ENCODE measurements at regions not wholly inside any gene's neighbourhood (a gene's known extent, or its start where the extent isn't known, plus 50 kb on each side); places are given as distances from the start of the nearest gene placed in this dataset.

DNA sequence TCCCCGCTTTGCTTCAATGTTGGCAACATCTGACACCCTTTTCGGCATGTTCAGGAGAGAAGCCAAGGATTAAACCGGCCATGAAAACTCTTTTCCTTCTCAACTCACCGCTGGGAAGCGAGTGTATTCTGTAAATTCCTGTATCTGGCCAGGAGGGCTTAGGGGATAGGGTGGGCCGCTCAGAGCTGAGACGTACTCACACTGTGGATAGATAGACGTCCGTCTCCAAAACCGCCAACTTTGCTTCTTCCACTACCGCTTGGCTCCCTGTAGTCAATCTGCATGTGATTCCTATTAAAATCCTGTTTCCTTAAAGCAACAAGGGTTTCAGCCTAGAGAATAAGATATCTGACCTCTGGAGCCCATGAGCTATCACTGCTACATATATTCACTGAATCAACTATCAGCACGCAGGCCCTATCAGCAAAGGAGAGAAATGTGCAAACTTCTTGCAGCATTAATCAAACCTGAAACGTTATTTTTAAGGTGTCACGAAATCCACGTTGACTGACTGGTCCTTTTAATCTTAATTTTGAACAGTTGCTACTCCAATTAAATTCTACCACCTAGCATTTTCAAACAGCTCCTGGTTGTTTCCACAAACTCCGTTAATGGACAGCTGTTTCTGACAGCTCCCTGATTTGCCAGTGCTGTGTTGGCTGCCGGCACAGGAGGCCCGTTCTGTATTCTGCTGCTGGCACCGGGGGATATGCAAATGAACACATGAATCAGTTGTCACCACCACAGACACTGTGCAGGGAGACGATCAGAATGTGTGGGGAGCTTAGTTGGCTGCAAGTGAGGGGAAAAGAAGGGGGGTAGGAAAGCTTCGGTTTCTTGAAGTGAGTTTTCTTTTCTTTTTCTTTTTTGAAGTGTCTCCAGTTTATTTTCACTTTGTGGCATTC lies 438.9 kb upstream of the ARRDC4 start:
- H3K4me3 ChIP-seq (replicated peaks; ENCODE audit: low read depth, low read length): no peak overlapping the region
- TF ChIP-seq, protein P1, sequence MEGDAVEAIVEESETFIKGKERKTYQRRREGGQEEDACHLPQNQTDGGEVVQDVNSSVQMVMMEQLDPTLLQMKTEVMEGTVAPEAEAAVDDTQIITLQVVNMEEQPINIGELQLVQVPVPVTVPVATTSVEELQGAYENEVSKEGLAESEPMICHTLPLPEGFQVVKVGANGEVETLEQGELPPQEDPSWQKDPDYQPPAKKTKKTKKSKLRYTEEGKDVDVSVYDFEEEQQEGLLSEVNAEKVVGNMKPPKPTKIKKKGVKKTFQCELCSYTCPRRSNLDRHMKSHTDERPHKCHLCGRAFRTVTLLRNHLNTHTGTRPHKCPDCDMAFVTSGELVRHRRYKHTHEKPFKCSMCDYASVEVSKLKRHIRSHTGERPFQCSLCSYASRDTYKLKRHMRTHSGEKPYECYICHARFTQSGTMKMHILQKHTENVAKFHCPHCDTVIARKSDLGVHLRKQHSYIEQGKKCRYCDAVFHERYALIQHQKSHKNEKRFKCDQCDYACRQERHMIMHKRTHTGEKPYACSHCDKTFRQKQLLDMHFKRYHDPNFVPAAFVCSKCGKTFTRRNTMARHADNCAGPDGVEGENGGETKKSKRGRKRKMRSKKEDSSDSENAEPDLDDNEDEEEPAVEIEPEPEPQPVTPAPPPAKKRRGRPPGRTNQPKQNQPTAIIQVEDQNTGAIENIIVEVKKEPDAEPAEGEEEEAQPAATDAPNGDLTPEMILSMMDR (IDR thresholded peaks at IDR 0.05; ENCODE audit: low read depth, low read length, missing control alignments): no peak
- no peak for DNase-seq (ENCODE audit: extremely low read depth, low read depth)

DNA sequence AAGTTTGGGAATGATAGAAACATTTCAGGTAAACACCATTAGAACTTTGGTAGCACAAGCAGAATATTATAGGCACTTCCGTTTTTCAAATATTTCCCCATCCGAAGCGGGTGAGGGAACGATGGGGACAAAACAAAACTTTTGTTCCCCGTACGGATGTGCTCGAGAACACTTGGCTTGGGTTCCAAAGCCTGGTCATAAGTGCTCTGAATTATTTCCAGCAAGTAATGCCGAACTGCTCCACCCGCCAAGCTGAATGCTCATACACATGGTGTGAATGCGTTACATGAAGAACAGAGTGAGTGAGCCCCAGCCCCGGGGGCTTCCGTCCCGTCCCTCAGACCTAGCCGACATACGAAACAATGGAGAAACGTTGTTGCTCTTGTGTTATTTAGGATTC lies 438.2 kb upstream of the ARRDC4 start:
- no peak overlapping the region for H3K4me3 ChIP-seq (replicated peaks; ENCODE audit: low read depth, low read length)
- DNase-seq (ENCODE audit: extremely low read depth, low read depth): no peak
- TF ChIP-seq, protein P1 (IDR thresholded peaks at IDR 0.05; ENCODE audit: low read depth, low read length, missing control alignments): no peak

DNA sequence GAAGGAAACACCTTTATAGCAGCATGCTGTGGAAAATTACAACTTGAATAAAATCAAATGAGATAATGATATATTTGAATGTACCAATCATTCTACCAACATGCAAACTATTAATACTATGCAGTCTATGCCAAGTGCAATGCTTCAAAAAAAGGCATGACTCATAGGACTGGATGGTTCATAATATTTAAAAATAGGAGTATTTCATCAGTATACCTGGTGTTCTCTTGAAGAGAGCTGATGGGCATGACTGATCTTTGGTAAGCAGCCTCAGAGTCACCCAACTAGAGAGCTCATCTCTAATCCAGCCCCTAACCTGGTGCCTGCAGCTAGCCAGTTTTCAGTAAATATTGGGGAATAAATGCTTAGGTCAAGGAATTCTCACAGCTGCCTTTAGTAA lies 434.7 kb upstream of the ARRDC4 start:
- DNase-seq (ENCODE audit: extremely low read depth, low read depth): no peak
- TF ChIP-seq, protein P1 (IDR thresholded peaks at IDR 0.05; ENCODE audit: low read depth, low read length, missing control alignments): no peak
- no peak overlapping the region for H3K4me3 ChIP-seq (replicated peaks; ENCODE audit: low read depth, low read length)

DNA sequence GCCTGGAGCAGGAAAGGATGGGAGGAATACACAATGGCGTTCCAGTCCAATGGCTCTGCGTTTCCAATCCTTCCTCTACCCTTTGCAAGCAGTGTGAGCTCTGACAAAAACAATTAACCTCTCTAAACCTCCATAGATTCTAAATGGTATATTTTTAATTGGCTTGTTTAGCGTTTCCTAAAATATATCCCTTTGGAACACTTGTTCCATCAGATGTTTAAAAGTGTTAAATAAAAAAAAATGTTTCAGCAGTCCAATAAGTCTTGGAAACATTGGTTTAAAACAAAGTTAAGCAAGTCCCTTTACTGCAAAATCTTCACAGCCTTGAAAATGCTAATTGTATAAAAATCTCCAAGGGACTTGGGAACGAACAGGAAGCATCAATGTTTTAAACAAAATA lies 432.3 kb upstream of the ARRDC4 start:
- TF ChIP-seq, protein P1 (IDR thresholded peaks at IDR 0.05; ENCODE audit: low read depth, low read length, missing control alignments): no peak
- H3K4me3 ChIP-seq (replicated peaks; ENCODE audit: low read depth, low read length): no peak overlapping the region
- no peak for DNase-seq (ENCODE audit: extremely low read depth, low read depth)

DNA sequence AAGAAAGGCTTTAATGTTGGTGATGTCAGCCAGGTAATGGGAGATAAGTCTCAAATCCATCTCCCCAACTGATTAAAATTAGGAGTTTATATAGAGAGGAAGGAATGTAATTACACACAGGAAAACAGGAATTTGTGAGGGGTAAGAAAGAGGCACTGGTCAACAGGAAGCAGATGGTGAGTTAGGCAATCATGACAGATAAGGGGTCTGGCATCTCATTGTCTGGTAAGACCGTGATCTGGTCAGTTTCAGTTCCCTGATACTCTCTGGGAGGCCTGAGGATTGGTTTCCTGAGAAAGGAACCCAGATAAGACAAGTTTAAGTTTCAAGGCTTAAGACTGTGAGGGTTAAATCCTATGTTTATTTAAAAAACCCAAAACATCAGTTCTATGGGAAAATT lies 414.7 kb upstream of the ARRDC4 start:
- TF ChIP-seq, protein P1 (IDR thresholded peaks at IDR 0.05; ENCODE audit: low read depth, low read length, missing control alignments): no peak
- DNase-seq (ENCODE audit: extremely low read depth, low read depth): no peak
- no peak overlapping the region for H3K4me3 ChIP-seq (replicated peaks; ENCODE audit: low read depth, low read length)

DNA sequence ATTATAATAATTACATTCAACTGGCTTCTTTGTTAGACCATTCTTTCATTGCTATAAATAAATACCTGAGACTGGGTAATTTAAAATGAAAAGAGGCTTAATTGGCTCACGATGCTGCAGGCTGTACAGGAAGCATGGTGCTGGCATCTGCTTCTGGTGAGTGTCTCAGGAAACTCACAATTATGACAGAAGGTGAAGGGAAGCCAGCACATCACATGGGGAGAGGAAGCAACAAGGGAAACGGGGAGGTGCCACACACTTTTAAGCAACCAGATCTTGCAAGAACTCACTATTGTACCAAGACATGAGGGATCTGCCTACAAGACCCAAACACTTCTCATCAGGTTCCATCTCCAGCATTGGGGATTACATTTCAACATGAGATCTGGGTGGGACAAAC lies 413.1 kb upstream of the ARRDC4 start:
- no peak for DNase-seq (ENCODE audit: extremely low read depth, low read depth)
- TF ChIP-seq, protein P1 (IDR thresholded peaks at IDR 0.05; ENCODE audit: low read depth, low read length, missing control alignments): no peak
- no peak overlapping the region for H3K4me3 ChIP-seq (replicated peaks; ENCODE audit: low read depth, low read length)

Data from HFF-Myc (cell line).